B cell (primary cell): ENCODE measurements at regions not wholly inside any gene's neighbourhood (a gene's known extent, or its start where the extent isn't known, plus 50 kb on each side); places are given as distances from the start of the nearest gene placed in this dataset.

Experiments
- EZH2 ChIP-seq: IDR thresholded peaks from 2 replicates; pipeline ENCODE4 v1.6.1; 2012; ENCODE audit warnings: borderline replicate concordance, low read depth, mild to moderate bottlenecking, moderate library complexity, low read length; ENCODE audit not compliant: insufficient read depth, poor library complexity, severe bottlenecking
- TF ChIP-seq, protein P1 (sequence below): fragments of 200-600 bp; IDR thresholded peaks from one replicate; pipeline ENCODE4 v1.8.0; 2022; ENCODE audit warnings: antibody characterized with exemption, mild to moderate bottlenecking

DNA sequence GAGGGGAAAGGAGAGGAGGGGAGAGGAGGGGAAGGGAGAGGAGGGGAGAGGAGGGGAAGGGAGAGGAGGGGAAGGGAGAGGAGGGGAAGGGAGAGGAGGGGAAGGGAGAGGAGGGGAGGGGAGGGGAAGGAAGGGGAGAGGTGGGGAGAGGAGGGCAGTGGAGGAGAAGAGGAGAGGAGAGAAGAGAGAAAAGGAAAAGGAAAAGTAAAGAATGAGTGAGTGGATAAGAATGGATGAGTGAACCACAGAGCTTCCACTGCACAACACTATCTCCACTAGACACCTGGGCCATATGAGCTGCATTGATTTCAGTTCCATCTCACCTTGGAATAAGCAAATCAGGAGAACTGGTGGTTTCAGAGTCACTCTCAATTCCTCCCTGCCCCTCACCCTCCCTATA is 204.1 kb upstream of the TOX3 start:
- TF ChIP-seq, protein P1, sequence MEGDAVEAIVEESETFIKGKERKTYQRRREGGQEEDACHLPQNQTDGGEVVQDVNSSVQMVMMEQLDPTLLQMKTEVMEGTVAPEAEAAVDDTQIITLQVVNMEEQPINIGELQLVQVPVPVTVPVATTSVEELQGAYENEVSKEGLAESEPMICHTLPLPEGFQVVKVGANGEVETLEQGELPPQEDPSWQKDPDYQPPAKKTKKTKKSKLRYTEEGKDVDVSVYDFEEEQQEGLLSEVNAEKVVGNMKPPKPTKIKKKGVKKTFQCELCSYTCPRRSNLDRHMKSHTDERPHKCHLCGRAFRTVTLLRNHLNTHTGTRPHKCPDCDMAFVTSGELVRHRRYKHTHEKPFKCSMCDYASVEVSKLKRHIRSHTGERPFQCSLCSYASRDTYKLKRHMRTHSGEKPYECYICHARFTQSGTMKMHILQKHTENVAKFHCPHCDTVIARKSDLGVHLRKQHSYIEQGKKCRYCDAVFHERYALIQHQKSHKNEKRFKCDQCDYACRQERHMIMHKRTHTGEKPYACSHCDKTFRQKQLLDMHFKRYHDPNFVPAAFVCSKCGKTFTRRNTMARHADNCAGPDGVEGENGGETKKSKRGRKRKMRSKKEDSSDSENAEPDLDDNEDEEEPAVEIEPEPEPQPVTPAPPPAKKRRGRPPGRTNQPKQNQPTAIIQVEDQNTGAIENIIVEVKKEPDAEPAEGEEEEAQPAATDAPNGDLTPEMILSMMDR, result no peak
- no peak for TF ChIP-seq EZH2
